ENCODE measurements at regions not wholly inside any gene's neighbourhood (a gene's known extent, or its start where the extent isn't known, plus 50 kb on each side); places are given as distances from the start of the nearest gene placed in this dataset.

DNA sequence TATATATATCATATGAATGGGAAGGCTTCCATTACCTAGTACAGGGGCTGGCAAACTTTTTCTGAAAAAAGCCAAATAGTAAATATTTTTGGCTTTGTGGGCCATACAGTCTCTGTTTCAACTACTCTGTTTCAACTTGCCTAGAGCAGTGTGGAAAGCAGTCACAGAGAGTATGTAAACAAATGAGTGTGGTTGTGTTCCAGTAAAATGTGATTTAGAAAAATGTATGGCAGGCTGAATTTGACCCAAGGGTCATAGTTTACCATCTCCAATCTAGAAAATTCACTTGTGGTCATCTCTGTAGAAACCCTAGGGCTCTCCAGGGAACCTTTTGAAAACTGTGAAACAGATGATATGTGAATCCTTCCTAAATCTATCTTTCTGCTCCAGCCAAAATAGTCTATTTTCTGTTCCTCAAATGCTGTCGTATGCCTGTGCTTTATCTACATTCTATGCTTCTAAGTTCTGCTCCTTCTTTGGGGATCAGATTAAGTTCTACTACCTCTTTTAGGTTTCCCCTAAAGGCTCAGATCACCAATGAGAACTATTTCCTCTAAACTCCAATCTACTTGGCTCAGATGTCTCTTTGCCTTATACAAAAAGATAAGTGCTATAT lies 356.2 kb downstream of the METTL15 start:
- no peaks in the 10 kb centered on the region for H3K36me3 ChIP-seq (ENCODE audit: insufficient read depth, low read length)
- no peaks in the 10 kb centered on the region for H3K9me3 ChIP-seq (ENCODE audit: low read depth, low read length)
- no peak overlapping the region for H3K27ac ChIP-seq
- no peak for TF ChIP-seq FOXP2 (optimal IDR thresholded peaks at IDR 0.05; ENCODE audit: control extremely low read depth, extremely low read length, insufficient read depth)
- TF ChIP-seq EZH2 (IDR thresholded peaks at IDR 0.05): no peak
- TF ChIP-seq POLR2AphosphoS5 (IDR thresholded peaks at IDR 0.05; ENCODE audit: borderline replicate concordance, low read depth, low read length): no peak
- no peak overlapping the region for H3K9ac ChIP-seq (ENCODE audit: insufficient read length)
- no peak for DNase-seq (ENCODE audit: low read depth, low spot score)
- no peak overlapping the region for H3K4me3 ChIP-seq

DNA sequence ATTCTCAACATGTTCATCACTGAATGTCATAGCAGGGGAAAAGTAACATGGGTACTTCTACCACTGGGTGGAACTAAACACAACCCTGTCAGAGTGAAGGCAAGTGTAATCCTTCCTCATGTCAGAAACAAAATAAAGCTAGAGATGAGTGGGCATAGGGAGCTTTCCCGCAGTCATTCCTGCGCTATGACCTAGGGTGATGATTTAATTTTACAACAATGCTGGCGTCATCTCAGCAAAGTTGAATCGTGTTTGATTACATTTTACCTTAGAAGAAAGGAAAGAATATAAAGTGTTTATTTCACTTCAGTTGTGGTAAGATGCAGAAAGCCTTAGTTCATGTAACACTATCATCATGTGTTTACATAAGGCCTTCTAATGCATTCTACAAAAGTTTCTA lies 355.6 kb downstream of the METTL15 start:
- Histone ChIP-seq H3K27ac (no peak overlapping the region), H3K4me3 (no peak overlapping the region), H3K36me3 (ENCODE audit: insufficient read depth, low read length) (no peaks in the 10 kb centered on the region), H3K9ac (ENCODE audit: insufficient read length) (no peak overlapping the region), H3K9me3 (ENCODE audit: low read depth, low read length) (no peaks in the 10 kb centered on the region)
- TF ChIP-seq EZH2 (IDR thresholded peaks at IDR 0.05) (no peak), POLR2AphosphoS5 (IDR thresholded peaks at IDR 0.05; ENCODE audit: borderline replicate concordance, low read depth, low read length) (no peak)
- no peak for DNase-seq (ENCODE audit: low read depth, low spot score)

DNA sequence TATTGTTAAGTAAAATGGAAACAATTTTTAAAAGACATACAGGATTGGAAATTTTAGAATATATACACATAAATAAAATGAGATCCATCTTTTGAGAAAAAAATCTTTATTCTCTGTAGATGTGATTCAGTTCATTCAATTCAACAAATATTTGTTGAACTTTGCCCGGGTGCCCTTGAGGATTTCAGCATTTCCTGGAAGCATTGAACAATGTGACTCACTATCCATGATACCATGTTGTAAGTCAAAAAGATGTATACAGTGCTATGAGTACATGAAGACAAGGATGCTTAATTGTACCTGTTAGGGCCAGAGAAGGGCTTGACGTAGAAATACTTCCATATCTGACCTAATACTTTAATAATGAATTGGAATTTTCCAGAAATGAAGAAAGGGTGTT lies 353.7 kb downstream of the METTL15 start:
- TF ChIP-seq EZH2 (IDR thresholded peaks at IDR 0.05): no peak
- TF ChIP-seq FOXP2 (optimal IDR thresholded peaks at IDR 0.05; ENCODE audit: control extremely low read depth, extremely low read length, insufficient read depth): no peak
- no peak for TF ChIP-seq POLR2AphosphoS5 (IDR thresholded peaks at IDR 0.05; ENCODE audit: borderline replicate concordance, low read depth, low read length)
- DNase-seq (ENCODE audit: low read depth, low spot score): no peak

DNA sequence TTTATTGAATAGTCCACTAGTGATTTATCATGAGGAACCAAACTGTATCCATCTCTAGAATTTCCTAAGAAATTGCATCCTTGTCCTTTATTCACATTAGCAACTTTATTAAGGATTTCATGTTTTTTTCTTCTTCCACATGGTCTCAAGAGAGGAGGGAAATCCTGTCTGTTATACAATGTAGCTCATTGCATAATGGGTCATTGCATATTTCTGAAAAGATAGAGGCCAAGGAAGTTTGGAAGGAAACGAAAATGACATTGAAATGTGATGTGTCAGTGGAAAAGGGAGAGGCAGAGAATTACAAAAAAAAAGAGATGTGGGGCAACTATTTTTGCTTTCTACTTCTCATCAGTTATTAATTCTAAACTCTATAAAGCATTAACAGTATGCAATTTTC lies 353.1 kb downstream of the METTL15 start:
- no peak for DNase-seq (ENCODE audit: low read depth, low spot score)
- H3K9me3 ChIP-seq (ENCODE audit: low read depth, low read length): no peaks in the 10 kb centered on the region
- TF ChIP-seq EZH2 (IDR thresholded peaks at IDR 0.05): no peak
- TF ChIP-seq FOXP2 (optimal IDR thresholded peaks at IDR 0.05; ENCODE audit: control extremely low read depth, extremely low read length, insufficient read depth): no peak
- no peak for TF ChIP-seq POLR2AphosphoS5 (IDR thresholded peaks at IDR 0.05; ENCODE audit: borderline replicate concordance, low read depth, low read length)
- no peak overlapping the region for H3K27ac ChIP-seq
- H3K36me3 ChIP-seq (ENCODE audit: insufficient read depth, low read length): no peaks in the 10 kb centered on the region
- H3K9ac ChIP-seq (ENCODE audit: insufficient read length): no peak overlapping the region
- no peak overlapping the region for H3K4me3 ChIP-seq

More for the DNA sequence above, 353.7 kb downstream of the METTL15 start:
- no peaks in the 10 kb centered on the region for H3K36me3 ChIP-seq (ENCODE audit: insufficient read depth, low read length)
- H3K9me3 ChIP-seq (ENCODE audit: low read depth, low read length): no peaks in the 10 kb centered on the region
- H3K27ac ChIP-seq: no peak overlapping the region
- H3K9ac ChIP-seq (ENCODE audit: insufficient read length): no peak overlapping the region
- H3K4me3 ChIP-seq: no peak overlapping the region

DNA sequence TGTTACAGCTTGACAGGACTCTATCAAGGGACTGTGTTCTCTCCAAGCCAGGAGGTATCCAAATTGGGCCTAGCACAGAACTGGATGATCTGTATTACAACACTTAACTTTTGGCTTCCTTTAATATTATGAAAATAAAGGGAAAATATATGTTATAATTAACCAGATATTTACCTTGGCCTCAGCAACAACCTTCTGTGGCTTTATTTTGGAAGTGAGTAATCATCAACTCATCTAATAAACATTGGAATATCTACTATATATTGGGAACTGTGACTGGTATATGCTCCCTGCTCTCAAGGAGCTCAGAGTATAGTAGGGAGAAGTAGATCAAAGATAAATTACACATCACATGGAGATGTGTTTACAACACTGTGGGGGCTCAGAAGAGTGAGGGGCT lies 352.2 kb downstream of the METTL15 start:
- Histone ChIP-seq H3K36me3 (ENCODE audit: insufficient read depth, low read length) (no peaks in the 10 kb centered on the region), H3K9me3 (ENCODE audit: low read depth, low read length) (no peaks in the 10 kb centered on the region), H3K27ac (no peak overlapping the region), H3K4me3 (no peak overlapping the region), H3K9ac (ENCODE audit: insufficient read length) (no peak overlapping the region)
- DNase-seq (ENCODE audit: low read depth, low spot score): no peak
- no peak for TF ChIP-seq EZH2 (IDR thresholded peaks at IDR 0.05)
- no peak for TF ChIP-seq POLR2AphosphoS5 (IDR thresholded peaks at IDR 0.05; ENCODE audit: borderline replicate concordance, low read depth, low read length)
- TF ChIP-seq FOXP2 (optimal IDR thresholded peaks at IDR 0.05; ENCODE audit: control extremely low read depth, extremely low read length, insufficient read depth): no peak

DNA sequence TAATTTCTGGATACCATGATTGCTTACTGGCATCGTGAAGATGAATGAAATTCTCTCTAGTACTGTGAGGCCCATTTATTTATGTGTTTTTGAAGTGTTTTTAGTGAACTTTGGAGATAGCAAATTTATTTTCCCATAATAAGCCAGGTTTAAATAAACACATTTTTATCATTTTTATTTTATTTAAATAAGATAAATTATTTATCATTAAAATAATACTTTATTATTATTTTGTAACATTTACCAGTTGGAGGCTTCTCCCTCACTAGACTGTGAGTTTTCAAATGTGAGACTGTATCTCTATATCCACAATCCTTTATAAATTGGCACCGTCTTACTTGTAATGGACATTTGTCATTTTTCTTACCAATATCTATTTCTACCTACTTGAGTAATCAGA lies 351.7 kb downstream of the METTL15 start:
- Histone ChIP-seq H3K27ac (no peak overlapping the region), H3K9ac (ENCODE audit: insufficient read length) (no peak overlapping the region)
- no peak for TF ChIP-seq POLR2AphosphoS5 (IDR thresholded peaks at IDR 0.05; ENCODE audit: borderline replicate concordance, low read depth, low read length)
- TF ChIP-seq EZH2 (IDR thresholded peaks at IDR 0.05): no peak
- no peak for TF ChIP-seq FOXP2 (optimal IDR thresholded peaks at IDR 0.05; ENCODE audit: control extremely low read depth, extremely low read length, insufficient read depth)

DNA sequence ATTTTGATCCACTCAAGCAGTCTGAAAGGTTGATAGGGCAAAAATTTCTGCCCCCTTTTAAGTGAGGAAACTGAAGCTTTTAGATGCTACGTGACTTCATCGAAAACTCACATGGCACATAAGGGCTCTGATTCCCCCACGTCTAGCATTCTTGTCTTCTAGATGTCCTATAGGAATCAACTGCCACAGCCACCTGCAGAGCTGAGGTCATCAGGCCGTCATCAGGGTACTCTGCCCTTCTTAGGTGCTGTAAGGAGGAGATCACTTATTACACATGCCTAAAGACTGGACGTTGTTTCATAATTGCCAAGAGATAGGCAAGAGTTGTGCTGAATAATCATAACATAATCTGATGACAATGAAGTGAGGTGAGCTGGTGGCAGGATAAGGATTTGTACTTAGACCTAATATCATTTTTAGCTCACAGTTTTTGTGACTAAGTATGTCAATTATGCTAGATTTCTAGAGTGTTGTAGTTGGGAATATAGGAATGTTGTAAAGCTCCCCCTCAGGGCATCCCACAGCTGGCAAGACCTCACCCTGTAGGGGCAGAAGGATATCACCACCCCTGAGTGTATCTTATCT lies 349.4 kb downstream of the METTL15 start:
- H3K4me3 ChIP-seq: no peak overlapping the region

More for the DNA sequence above, 351.7 kb downstream of the METTL15 start:
- H3K36me3 ChIP-seq (ENCODE audit: insufficient read depth, low read length): no peaks in the 10 kb centered on the region
- H3K9me3 ChIP-seq (ENCODE audit: low read depth, low read length): no peaks in the 10 kb centered on the region
- DNase-seq (ENCODE audit: low read depth, low spot score): no peak
- no peak overlapping the region for H3K4me3 ChIP-seq

DNA sequence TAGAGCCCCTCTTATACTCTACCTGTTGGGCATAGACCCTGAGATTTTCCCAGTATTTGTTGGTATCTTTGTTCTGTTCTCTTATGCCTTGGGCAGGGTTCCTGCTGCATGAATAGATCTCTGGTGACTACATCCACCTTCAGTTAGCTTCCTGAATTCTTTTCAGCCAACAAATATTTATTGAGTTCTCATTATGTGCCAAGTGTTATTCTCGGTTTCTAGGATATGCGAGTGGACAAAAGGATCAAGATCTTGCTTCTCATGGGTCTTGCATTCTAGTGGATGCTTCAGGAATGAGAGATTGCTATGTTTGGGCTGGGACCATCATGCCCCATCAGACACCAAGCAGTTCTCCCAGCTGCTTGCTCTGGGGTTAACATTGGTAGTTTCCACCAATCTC lies 340.0 kb downstream of the METTL15 start:
- no peak overlapping the region for H3K9ac ChIP-seq (ENCODE audit: insufficient read length)
- no peaks in the 10 kb centered on the region for H3K36me3 ChIP-seq (ENCODE audit: insufficient read depth, low read length)
- no peaks in the 10 kb centered on the region for H3K9me3 ChIP-seq (ENCODE audit: low read depth, low read length)
- no peak overlapping the region for H3K4me3 ChIP-seq
- TF ChIP-seq FOXP2 (optimal IDR thresholded peaks at IDR 0.05; ENCODE audit: control extremely low read depth, extremely low read length, insufficient read depth) (no peak), POLR2AphosphoS5 (IDR thresholded peaks at IDR 0.05; ENCODE audit: borderline replicate concordance, low read depth, low read length) (no peak), EZH2 (IDR thresholded peaks at IDR 0.05) (no peak)
- no peak for DNase-seq (ENCODE audit: low read depth, low spot score)
- no peak overlapping the region for H3K27ac ChIP-seq

More for the DNA sequence above, 349.4 kb downstream of the METTL15 start:
- no peak overlapping the region for H3K9ac ChIP-seq (ENCODE audit: insufficient read length)
- H3K27ac ChIP-seq: no peak overlapping the region
- DNase-seq (ENCODE audit: low read depth, low spot score): no peak
- H3K36me3 ChIP-seq (ENCODE audit: insufficient read depth, low read length): no peaks in the 10 kb centered on the region
- no peak for TF ChIP-seq POLR2AphosphoS5 (IDR thresholded peaks at IDR 0.05; ENCODE audit: borderline replicate concordance, low read depth, low read length)
- no peak for TF ChIP-seq EZH2 (IDR thresholded peaks at IDR 0.05)
- TF ChIP-seq FOXP2 (optimal IDR thresholded peaks at IDR 0.05; ENCODE audit: control extremely low read depth, extremely low read length, insufficient read depth): no peak
- no peaks in the 10 kb centered on the region for H3K9me3 ChIP-seq (ENCODE audit: low read depth, low read length)

DNA sequence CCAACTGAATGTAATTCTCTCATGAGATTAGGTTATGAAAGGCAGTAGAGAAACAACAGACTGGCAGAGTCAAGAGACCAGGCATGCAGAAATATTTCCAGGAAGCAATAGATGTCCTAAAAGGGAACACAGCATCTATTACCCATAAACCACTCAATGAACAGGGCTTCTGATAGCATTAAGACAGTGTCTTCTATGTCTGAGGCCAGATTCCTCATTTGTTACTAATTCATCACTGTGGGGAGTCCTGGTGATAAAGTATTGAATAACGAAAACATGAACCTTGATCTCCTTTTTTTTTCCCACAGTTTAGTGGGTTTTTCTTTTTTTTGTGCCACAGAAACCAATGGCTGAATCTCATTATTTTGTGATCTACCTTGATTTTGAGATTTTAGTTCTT lies 339.0 kb downstream of the METTL15 start:
- TF ChIP-seq EZH2 (IDR thresholded peaks at IDR 0.05): no peak
- TF ChIP-seq POLR2AphosphoS5 (IDR thresholded peaks at IDR 0.05; ENCODE audit: borderline replicate concordance, low read depth, low read length): no peak
- TF ChIP-seq FOXP2 (optimal IDR thresholded peaks at IDR 0.05; ENCODE audit: control extremely low read depth, extremely low read length, insufficient read depth): no peak
- Histone ChIP-seq H3K27ac (no peak overlapping the region), H3K9me3 (ENCODE audit: low read depth, low read length) (no peaks in the 10 kb centered on the region), H3K36me3 (ENCODE audit: insufficient read depth, low read length) (no peaks in the 10 kb centered on the region), H3K9ac (ENCODE audit: insufficient read length) (no peak overlapping the region), H3K4me3 (no peak overlapping the region)
- no peak for DNase-seq (ENCODE audit: low read depth, low spot score)
